HG02678 (cell line): ENCODE measurements at regions not wholly inside any gene's neighbourhood (a gene's known extent, or its start where the extent isn't known, plus 50 kb on each side); places are given as distances from the start of the nearest gene placed in this dataset.

ENCODE experiments used
- ATAC-seq: cut with Tn5 transposase; IDR thresholded peaks from one replicate; pipeline ENCODE4 v1.9.1; 2021; ENCODE audit warnings: mild to moderate bottlenecking, moderate library complexity; ENCODE audit not compliant: unreplicated experiment

DNA sequence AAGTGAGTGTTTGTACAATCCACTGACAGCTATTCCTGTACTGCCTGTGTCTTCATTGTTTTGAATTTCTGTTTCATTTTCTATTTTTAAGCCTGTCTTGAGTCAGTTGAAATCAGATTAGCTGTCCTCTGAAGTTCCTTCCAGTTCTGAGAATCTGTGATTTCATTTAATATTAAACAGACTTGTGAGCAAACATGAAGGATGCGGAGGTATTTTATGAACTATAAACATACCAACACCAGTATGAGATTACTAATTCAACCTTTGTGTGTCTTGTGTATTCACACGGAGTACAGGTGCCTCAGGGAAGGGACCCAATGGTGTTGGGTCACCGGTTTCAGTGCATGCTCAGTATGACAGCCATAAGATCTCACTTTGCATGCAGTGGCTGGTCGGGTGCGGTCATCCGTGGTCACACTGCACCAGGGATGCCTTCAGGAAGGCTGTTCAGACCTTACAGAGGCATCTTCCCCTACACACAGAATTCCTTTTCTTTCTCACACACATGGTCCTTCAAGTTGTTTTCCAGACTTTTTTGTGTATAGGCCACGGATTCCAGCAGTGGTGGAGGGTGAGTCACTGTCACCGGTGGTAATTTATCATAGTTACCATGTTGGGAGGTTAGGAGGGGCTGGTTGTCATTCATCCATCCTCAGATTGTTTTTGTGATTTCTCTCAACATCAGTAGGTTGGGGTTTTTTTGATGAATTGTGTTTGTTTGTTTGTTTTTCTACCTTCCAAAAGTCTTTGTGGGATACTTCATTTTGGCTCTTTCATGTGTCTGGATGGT lies 103.0 kb upstream of the SFSWAP start:
- peak; percentile 69 for ATAC-seq

- no peak for ATAC-seq
These were observed 101.9 kb upstream of the SFSWAP start for GRCh38 chr12:131608740-131609690.

GRCh38 chr12:131609762-131610161 lies 101.1 kb upstream of the SFSWAP start:
- ATAC-seq = no peak

GRCh38 chr12:131610181-131610580 lies 100.7 kb upstream of the SFSWAP start:
- no peak for ATAC-seq

GRCh38 chr12:131610891-131611290 lies 100.0 kb upstream of the SFSWAP start:
- no peak for ATAC-seq

- no peak for ATAC-seq
These were observed 99.3 kb upstream of the SFSWAP start for GRCh38 chr12:131611416-131612091.

GRCh38 chr12:131612092-131612755 lies 98.7 kb upstream of the SFSWAP start:
- ATAC-seq = no peak

GRCh38 chr12:131613186-131613585 lies 97.7 kb upstream of the SFSWAP start:
- no peak for ATAC-seq

DNA sequence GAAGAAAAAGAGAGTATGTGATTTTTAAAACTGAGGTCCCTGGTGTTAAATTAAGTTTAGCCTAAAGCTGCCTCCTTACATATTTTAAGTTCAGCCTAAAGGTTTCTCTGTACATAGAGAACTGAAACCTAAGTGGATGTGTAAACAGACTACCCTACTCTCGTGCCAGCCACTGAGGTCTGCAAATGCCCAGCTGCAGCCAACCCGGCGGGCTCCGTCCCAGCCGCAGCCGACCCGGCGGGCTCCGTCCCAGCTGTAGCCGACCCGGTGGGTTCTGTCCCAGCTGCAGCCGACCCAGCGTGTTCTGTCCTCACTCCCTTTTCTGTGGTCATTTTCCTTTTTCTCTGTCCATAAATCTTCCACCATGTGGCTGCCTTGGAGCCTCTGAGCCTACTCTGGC lies 97.2 kb upstream of the SFSWAP start:
- peak; percentile 56 for ATAC-seq

- ATAC-seq = no peak
These were observed 95.4 kb upstream of the SFSWAP start for GRCh38 chr12:131615326-131616042.

DNA sequence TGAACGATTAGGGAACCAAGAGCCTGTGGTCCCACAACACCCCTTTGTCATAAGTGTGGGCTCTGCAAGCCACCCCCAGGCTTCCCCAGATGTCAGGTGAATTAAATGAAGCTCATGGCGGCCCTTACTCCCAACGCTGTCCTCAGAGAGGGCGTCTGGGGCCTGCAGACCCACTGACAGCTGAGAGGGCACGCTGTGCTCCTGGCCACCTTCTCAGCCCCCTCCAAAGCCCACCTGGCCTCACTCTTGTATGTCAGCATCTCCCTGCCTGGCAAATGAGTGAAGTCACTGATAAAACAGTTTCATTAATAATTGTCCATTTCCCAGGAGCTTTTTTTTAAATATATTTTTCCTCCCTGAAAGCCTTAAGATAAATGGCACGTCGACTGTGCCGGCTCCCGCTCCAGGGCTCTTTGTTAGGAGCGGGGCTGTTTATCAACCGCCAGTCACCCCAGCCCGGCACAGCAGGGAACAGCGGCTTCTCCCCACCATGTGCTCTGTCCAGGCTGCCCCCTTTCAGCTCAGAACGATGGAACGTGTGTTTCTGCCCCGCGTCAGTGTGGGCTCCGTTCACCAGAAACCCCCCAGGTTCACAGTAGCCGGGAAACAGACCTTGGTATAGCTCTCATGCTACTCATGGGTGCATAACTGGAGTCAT lies 94.7 kb upstream of the SFSWAP start:
- ATAC-seq = no peak

DNA sequence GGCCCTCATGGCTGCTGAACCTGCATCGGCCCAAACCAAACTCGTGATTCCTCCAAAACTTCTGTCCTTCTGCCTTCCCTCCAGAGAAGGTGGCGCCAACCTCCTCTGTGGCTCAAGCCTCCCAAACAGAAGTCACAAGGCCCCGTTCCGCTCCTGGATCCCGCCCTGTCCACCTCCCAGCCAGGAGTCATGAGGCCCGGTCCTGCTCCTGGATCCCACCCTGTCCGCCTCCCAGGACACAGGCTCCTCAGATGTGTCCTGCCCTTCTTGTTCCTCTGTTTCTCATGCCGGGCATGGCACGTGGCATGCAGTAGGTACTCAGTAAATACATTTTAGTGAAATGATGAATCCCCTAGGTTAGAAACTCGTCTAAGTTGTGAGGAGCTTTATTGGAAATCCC lies 94.2 kb upstream of the SFSWAP start:
- ATAC-seq = no peak

DNA sequence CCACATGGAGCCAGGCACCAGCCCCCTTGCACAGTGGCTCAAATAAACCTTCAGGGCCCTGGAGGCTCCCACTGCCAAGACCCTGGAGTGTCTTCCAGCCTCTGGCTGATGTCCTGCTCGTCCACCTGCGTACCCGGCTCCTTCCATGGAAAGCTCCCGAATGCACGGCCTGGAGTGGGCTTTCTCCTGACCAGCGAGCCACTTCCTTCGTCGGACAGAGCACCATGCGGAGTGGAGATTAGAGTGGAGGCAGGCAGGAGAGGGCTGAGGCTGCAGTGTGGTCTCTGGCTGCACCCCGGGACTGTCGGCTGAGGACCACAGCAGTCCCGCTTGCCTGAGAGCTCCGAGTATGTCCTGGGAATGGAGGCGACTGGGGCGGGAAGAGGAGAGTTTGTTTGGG lies 93.7 kb upstream of the SFSWAP start:
- no peak for ATAC-seq

- ATAC-seq = no peak
These were observed 93.1 kb upstream of the SFSWAP start for GRCh38 chr12:131617596-131618302.

DNA sequence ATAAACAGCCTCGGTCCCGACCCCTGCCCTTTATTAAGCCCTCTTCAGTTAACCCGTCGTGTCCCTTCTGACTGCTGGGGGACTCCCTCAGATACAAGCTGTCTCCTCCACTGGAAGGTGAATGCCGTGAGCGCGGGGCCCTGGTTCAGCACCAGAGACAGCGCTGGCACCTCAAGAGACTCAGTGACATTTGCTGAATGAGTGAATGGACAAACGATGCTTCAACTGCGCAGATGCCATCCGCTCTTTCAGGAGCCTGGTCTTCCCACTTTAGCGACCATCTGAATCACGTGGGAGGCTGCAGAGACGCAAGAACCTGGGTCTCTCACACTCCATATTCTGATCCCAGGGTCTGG lies 92.6 kb upstream of the SFSWAP start:
- no peak for ATAC-seq

GRCh38 chr12:131618701-131619100 lies 92.2 kb upstream of the SFSWAP start:
- ATAC-seq = no peak

DNA sequence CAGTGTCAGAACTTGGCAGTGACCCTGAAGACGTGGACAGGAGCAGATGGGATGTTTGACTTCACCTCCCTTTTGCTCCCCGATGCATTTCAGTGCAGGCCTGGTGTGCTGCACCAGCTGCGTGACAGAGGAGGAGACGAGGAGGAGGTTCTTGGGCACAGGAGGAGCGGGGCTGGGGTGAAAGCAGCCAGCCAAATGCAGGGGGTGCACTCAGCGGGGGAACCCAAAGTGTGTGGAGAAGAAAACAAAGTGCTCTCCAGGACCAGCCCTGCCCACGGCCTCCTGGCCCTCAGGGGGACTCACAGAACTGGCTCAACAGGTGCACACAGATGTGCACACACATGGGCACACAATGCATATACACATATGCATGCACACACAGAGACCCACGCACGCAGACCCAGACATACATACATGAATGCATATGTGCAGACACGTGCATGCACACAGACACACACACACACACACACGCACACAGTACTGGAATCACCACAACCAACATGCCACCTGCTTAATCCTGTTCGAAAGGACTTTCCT lies 91.7 kb upstream of the SFSWAP start:
- no peak for ATAC-seq

DNA sequence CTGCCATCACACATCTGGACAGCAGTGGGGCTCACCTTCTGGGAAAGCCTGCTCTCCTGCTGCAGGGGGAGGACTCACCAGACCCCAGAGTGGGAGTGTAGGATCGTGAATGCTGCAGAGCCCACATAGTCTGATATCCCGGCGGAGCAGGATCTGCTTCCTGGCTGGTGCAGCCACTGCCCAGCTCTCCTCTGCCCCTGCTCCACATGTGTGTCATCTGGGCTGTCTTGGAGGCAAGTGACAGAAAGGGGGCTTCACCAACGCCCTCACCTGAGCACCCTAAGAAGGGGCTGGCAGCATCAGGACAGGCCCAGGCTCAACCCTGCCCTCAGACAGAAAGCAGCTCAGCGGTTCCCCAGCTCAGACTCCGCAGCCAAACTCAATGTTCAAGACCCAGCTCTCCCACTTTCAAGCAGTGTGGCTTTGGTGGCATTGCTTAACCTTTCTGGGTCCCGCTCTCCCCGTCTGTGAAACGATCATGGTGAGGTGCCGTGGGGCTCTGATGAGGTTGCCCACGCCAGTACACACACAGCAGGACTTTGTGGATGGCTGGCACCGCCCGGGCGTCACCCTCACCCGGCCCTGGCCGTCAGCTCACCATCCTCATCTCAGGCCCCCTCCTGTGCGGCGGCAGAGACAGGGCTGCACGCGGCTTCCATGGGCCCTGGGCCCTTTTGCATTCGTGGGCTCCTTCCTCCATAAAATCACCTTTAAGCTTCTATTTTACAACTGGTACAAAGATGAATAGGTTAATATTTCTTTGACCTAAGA lies 91.0 kb upstream of the SFSWAP start:
- no peak for ATAC-seq
